ENCODE measurements at regions not wholly inside any gene's neighbourhood (a gene's known extent, or its start where the extent isn't known, plus 50 kb on each side); places are given as distances from the start of the nearest gene placed in this dataset.

DNA sequence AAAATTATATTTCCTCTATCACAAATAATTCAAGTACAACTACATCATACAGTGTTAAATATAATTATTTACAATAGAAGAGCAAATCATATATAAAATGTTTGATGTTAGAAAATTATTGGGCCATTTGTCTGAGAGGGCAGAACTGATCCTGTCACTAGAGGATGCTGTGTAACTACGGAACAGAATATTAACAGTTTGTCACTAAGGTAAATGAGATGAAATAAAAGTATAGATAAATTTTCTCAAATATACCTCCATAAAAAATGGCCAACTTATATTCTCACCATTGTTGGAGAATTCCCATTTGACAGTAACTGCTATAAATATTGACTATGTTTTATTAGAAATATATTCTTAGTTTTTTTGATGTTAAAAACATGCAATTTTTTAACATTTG lies 1067.4 kb upstream of the DDX18 start:
- CTCF ChIA-PET = no interaction called here
- no peak overlapping the region for H3K4me3 Mint-ChIP-seq
- no peak overlapping the region for H3K27ac Mint-ChIP-seq
- H3K4me1 Mint-ChIP-seq (ENCODE audit: low read depth) = no peaks in the 10 kb centered on the region
- POLR2A ChIA-PET = no interaction called here
- H3K36me3 Mint-ChIP-seq (ENCODE audit: low read depth) = no peaks in the 10 kb centered on the region
- DNase-seq (no peak), ATAC-seq (no peak)
- TF ChIP-seq, protein P1, sequence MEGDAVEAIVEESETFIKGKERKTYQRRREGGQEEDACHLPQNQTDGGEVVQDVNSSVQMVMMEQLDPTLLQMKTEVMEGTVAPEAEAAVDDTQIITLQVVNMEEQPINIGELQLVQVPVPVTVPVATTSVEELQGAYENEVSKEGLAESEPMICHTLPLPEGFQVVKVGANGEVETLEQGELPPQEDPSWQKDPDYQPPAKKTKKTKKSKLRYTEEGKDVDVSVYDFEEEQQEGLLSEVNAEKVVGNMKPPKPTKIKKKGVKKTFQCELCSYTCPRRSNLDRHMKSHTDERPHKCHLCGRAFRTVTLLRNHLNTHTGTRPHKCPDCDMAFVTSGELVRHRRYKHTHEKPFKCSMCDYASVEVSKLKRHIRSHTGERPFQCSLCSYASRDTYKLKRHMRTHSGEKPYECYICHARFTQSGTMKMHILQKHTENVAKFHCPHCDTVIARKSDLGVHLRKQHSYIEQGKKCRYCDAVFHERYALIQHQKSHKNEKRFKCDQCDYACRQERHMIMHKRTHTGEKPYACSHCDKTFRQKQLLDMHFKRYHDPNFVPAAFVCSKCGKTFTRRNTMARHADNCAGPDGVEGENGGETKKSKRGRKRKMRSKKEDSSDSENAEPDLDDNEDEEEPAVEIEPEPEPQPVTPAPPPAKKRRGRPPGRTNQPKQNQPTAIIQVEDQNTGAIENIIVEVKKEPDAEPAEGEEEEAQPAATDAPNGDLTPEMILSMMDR (IDR thresholded peaks at IDR 0.05) = no peak
- H3K27me3 Mint-ChIP-seq = no peaks in the 10 kb centered on the region
- H3K9me3 Mint-ChIP-seq = peaks cover 9% of the 10 kb centered on the region
- intact Hi-C loops (cut with micrococcal nuclease) = no loop called here

DNA sequence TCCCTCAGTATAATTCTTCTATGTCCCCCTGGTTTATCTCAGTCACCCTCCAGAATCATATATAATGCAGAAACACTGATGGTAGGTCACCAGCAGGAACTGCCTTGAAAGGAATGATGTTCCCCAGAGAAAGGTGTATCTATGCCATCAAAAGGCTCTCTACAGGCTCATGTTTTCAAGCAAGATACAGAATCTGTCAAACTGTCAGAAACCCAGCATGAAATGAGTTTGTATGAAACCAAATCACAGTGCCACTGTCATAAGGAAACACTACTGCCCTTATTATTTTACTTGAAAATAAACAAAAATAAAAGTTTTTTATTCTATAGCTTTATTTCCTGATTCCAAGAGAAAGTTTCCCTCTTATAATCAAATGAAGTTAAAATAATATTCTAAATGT lies 1064.5 kb upstream of the DDX18 start:
- no peak overlapping the region for H3K4me3 Mint-ChIP-seq
- POLR2A ChIA-PET = no interaction called here
- H3K4me1 Mint-ChIP-seq (ENCODE audit: low read depth) = no peaks in the 10 kb centered on the region
- ATAC-seq = no peak
- H3K9me3 Mint-ChIP-seq = peaks cover 7% of the 10 kb centered on the region
- intact Hi-C loops (cut with micrococcal nuclease) = no loop called here
- H3K27ac Mint-ChIP-seq = no peak overlapping the region
- no peak for DNase-seq
- H3K36me3 Mint-ChIP-seq (ENCODE audit: low read depth) = no peaks in the 10 kb centered on the region
- CTCF ChIA-PET = no interaction called here
- TF ChIP-seq, protein P1 (IDR thresholded peaks at IDR 0.05) = no peak
- H3K27me3 Mint-ChIP-seq = no peaks in the 10 kb centered on the region

DNA sequence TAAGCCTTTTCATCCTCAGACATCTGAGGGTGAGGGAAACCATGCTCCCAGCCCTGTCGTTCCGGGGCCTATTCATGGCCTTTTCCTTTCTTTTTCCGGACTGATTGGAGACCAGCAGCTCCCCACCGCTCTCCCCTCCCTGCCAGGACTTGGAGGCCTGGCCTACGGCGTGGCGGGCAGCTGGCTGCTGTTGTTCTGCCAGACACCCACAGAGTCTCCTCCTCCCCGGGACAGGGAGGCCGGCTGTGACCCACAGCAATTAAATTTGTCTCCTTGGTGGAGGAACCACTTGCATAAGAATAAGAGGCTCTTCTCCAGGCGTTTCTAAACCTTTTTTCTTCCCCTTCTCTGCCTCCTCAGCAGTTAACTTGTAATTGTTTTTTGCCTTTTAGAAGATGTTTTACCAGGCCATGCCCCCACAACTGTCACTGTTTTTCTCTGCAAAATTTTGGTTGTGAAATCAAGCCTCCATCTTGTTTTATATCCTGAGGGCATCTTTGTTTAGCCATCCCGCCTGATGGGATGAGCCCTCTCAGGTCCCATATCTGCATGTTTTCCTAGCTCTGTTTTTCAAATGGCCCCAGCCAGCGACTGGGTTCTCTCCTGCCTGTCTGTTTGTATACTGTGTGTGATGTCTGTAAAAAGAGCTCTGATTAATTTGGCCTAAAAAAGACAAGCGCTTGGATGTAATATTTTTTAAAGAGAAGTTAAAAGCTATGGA lies 1060.0 kb upstream of the DDX18 start:
- Mint-ChIP-seq H3K9me3 (no peaks in the 10 kb centered on the region), H3K4me1 (ENCODE audit: low read depth) (no peaks in the 10 kb centered on the region), H3K27me3 (no peaks in the 10 kb centered on the region), H3K4me3 (no peak overlapping the region), H3K27ac (no peak overlapping the region), H3K36me3 (ENCODE audit: low read depth) (no peaks in the 10 kb centered on the region)
- no peak for ATAC-seq
- TF ChIP-seq, protein P1 (IDR thresholded peaks at IDR 0.05) = no peak
- ChIA-PET CTCF (no interaction called here), POLR2A (no interaction called here)
- no peak for DNase-seq
- intact Hi-C loops (cut with micrococcal nuclease) = no loop called here

DNA sequence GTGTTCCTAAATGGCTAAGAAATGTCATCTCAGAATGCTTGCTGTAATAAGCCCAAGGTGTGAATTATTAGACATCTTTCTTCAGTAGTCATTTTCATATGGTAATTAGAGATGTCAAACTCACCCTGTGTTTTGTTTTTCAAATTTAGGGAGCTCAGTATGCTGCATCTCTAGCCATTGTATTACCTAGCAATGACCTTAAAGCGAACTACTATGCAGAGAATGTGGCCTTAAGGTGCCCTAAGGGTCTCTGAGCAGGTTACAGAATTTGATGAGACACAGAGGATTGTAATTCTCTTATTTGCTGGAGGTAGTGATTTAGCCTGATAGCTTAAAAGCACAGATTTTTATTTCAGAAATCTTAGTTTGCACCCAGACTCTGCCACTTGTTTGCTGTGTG lies 1052.6 kb upstream of the DDX18 start:
- Mint-ChIP-seq H3K27ac (no peak overlapping the region), H3K4me1 (ENCODE audit: low read depth) (no peaks in the 10 kb centered on the region), H3K27me3 (no peaks in the 10 kb centered on the region), H3K4me3 (no peak overlapping the region), H3K9me3 (peaks cover 7% of the 10 kb centered on the region), H3K36me3 (ENCODE audit: low read depth) (no peaks in the 10 kb centered on the region)
- intact Hi-C loops (cut with micrococcal nuclease) = no loop called here
- ChIA-PET POLR2A (no interaction called here), CTCF (no interaction called here)
- DNase-seq = no peak
- TF ChIP-seq, protein P1 (IDR thresholded peaks at IDR 0.05) = no peak
- ATAC-seq = no peak

DNA sequence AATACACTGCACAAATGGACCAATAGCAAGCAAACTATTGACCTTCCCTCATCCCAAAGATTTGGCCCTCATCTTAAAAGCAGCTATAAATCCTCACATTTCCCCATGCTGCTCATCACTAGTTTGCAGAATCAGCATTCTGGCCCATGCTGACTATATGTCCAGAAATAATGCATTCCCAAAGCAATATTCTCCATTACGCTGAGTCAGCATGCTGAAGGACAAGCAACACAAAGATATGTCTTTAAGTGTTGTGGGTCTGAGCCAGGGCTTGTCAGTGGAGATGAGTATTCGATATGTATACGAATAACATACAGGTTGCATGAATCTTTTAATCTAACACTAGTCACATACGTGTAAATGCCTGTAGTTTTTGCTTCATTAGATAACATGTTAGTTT lies 1045.0 kb upstream of the DDX18 start:
- intact Hi-C loops (cut with micrococcal nuclease) = no loop called here

More for the DNA sequence above, 1045.0 kb upstream of the DDX18 start:
- POLR2A ChIA-PET = no interaction called here
- DNase-seq (no peak), ATAC-seq (no peak)
- H3K9me3 Mint-ChIP-seq = no peaks in the 10 kb centered on the region
- H3K4me3 Mint-ChIP-seq = no peak overlapping the region
- H3K27me3 Mint-ChIP-seq = no peaks in the 10 kb centered on the region
- no peaks in the 10 kb centered on the region for H3K36me3 Mint-ChIP-seq (ENCODE audit: low read depth)
- H3K4me1 Mint-ChIP-seq (ENCODE audit: low read depth) = no peaks in the 10 kb centered on the region
- no peak overlapping the region for H3K27ac Mint-ChIP-seq
- CTCF ChIA-PET = no interaction called here
- TF ChIP-seq, protein P1 (IDR thresholded peaks at IDR 0.05) = no peak
